A172 (cell line): ENCODE measurements at regions not wholly inside any gene's neighbourhood (a gene's known extent, or its start where the extent isn't known, plus 50 kb on each side); places are given as distances from the start of the nearest gene placed in this dataset.
A peak's percentile ranks its signal among the peaks of the same experiment; 100 is the strongest.
"Not testable (repeated sequence)": the region's sequence is repeated elsewhere in the genome, so short reads cannot be mapped to it uniquely, and the experiment has no call there.

Experiments
- DNase-seq: peaks from one replicate; pipeline ENCODE4 v3.0.0-alpha.2; 2015; ENCODE audit warnings: low spot score

- peak; percentile 16 for DNase-seq
Measured at GRCh38 chr4:117560329-117560728, 474.0 kb upstream of the NDST3 start.

- no peak for DNase-seq
Measured at GRCh38 chr4:117574085-117574484, 460.2 kb upstream of the NDST3 start.

GRCh38 chr4:117575850-117576249 lies 458.4 kb upstream of the NDST3 start:
- no peak for DNase-seq

- peak; percentile 4 for DNase-seq
Measured at GRCh38 chr4:117577686-117578311, 456.5 kb upstream of the NDST3 start.

- no peak for DNase-seq
Measured at GRCh38 chr4:117588771-117589170, 445.5 kb upstream of the NDST3 start.

- no peak for DNase-seq
Measured at GRCh38 chr4:117596917-117597480, 437.3 kb upstream of the NDST3 start.

GRCh38 chr4:117599393-117599792 lies 434.9 kb upstream of the NDST3 start:
- not testable (repeated sequence) for DNase-seq

- DNase-seq, result not testable (repeated sequence)
Measured at GRCh38 chr4:117600936-117601335, 433.4 kb upstream of the NDST3 start.

GRCh38 chr4:117610706-117611308 lies 423.5 kb upstream of the NDST3 start:
- DNase-seq, result no peak

- DNase-seq, result no peak
Measured at GRCh38 chr4:117621673-117622072, 412.6 kb upstream of the NDST3 start.

GRCh38 chr4:117623326-117623725 lies 411.0 kb upstream of the NDST3 start:
- DNase-seq, result no peak

- DNase-seq, result no peak
Measured at GRCh38 chr4:117626664-117627063, 407.6 kb upstream of the NDST3 start.

- no peak for DNase-seq
Measured at GRCh38 chr4:117634716-117635115, 399.6 kb upstream of the NDST3 start.

GRCh38 chr4:117637347-117637746 lies 396.9 kb upstream of the NDST3 start:
- peak; percentile 2 for DNase-seq

GRCh38 chr4:117640836-117641235 lies 393.4 kb upstream of the NDST3 start:
- DNase-seq, result no peak

- no peak for DNase-seq
Measured at GRCh38 chr4:117641519-117641918, 392.8 kb upstream of the NDST3 start.

GRCh38 chr4:117654079-117654478 lies 380.2 kb upstream of the NDST3 start:
- DNase-seq, result no peak

GRCh38 chr4:117660668-117661067 lies 373.6 kb upstream of the NDST3 start:
- no peak for DNase-seq

- no peak for DNase-seq
Measured at GRCh38 chr4:117661091-117662072, 372.9 kb upstream of the NDST3 start.

GRCh38 chr4:117664706-117665444 lies 369.4 kb upstream of the NDST3 start:
- DNase-seq, result peak; percentile 50

- DNase-seq, result no peak
Measured at GRCh38 chr4:117676153-117676552, 358.1 kb upstream of the NDST3 start.

GRCh38 chr4:117678861-117679260 lies 355.4 kb upstream of the NDST3 start:
- no peak for DNase-seq
